Medulla oblongata (tissue), 1 donor: ENCODE measurements at regions not wholly inside any gene's neighbourhood (a gene's known extent, or its start where the extent isn't known, plus 50 kb on each side); places are given as distances from the start of the nearest gene placed in this dataset.

Experiments used
- DNase-seq: peaks from one replicate; pipeline ENCODE4 v3.0.0-alpha.2; 2015; ENCODE audit errors: extremely low spot score

GRCh38 chr10:34869135-34869836, 54.2 kb upstream of the PARD3 start:
- DNase-seq = no peak

DNA sequence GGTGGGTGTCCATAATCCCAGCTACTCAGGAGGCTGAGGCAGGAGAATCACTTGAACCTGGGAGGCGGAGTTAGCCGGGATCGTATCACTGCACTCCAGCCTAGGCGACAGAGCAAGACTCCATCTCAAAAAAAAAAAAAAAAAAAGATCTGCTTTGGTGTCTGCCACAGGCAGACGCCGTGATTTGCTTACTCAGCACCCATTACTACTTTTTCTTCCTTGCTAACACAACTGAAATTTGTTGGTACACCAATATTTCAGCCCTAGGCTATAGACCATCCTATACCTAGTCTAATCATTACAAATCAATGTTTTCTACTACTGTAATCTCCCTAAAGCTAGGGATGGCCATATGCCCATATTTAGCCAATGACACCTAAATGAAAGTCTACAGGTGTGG, 53.5 kb upstream of the PARD3 start:
- no peak for DNase-seq

GRCh38 chr10:34866848-34867247, 51.8 kb upstream of the PARD3 start:
- DNase-seq = no peak
